ES-I3 (cell line): ENCODE measurements at regions not wholly inside any gene's neighbourhood (a gene's known extent, or its start where the extent isn't known, plus 50 kb on each side); places are given as distances from the start of the nearest gene placed in this dataset.

Experiments used
- H3K36me3 ChIP-seq: 2 replicates; pipeline ENCODE4 v1.6.1; 2013; ENCODE audit warnings: mild to moderate bottlenecking, low read length, control low read depth, moderate library complexity; ENCODE audit not compliant: insufficient read depth
- H3K4me1 ChIP-seq: 2 replicates; pipeline ENCODE4 v1.6.1; 2013; ENCODE audit warnings: mild to moderate bottlenecking, control low read depth, low read length; ENCODE audit not compliant: insufficient read depth
- H3K9ac ChIP-seq: 2 replicates; pipeline ENCODE4 v1.6.1; 2013; ENCODE audit warnings: low read depth, mild to moderate bottlenecking, low read length, moderate library complexity
- H3K9me3 ChIP-seq: 2 replicates; pipeline ENCODE4 v1.6.1; 2013; ENCODE audit warnings: mild to moderate bottlenecking, low read length, moderate library complexity; ENCODE audit not compliant: control insufficient read depth, insufficient read depth

DNA sequence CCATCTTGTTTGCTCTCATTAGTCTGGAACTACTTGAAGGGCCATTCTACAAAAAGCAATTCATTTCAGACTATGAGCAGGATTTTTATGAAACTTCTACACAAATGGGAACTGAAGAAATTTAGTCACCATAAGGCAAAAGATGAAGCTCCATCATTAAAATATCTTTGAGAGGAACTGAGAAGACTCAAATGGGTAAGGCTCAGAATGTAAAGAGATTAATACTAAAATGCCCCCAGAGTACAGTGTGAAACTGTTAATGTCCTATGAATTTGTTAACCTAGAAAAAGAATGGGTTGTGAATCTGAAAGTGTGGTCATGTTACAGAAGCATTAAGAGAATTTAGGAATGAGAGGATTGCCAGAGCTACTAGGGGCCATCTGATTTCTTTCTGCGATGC is 77.9 kb upstream of the SLC7A11 start:
- no peaks in the 10 kb centered on the region for H3K9me3 ChIP-seq
- no peaks in the 10 kb centered on the region for H3K36me3 ChIP-seq
- no peak overlapping the region for H3K9ac ChIP-seq
- 0 out of 2 replicates have a peak, but pooled peaks cover 9% of the 10 kb centered on the region for H3K4me1 ChIP-seq

DNA sequence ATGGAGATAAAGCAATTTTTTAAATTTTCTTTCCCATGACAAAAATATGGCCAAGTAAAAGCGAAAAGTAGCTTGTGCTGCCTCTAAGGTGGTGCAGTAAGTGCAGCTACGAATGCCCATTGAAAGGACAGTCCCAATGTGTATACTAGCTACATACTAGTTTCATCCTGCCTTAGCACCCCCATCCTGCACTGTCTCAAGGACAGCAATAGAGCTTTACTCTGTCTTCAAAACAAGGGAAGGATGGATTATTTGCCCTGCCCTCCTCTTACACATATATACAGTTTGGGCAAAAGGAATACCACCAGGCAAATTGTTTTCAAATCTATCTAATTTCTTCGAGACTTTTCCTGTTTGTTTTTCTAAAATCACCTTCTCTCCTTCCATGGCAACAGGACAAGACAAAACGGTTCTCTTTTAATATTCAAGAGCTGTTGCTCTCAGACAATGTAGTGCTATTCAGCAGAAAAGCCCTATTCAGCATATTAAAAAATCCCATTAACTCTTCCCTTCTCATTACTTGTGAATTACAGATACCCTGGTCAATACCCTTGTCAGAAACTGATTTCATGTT is 75.1 kb upstream of the SLC7A11 start:
- H3K9me3 ChIP-seq = no peaks in the 10 kb centered on the region
- no peaks in the 10 kb centered on the region for H3K36me3 ChIP-seq
- 0 out of 2 replicates have a peak, but pooled peaks cover 9% of the 10 kb centered on the region for H3K4me1 ChIP-seq
- H3K9ac ChIP-seq = no peak overlapping the region

DNA sequence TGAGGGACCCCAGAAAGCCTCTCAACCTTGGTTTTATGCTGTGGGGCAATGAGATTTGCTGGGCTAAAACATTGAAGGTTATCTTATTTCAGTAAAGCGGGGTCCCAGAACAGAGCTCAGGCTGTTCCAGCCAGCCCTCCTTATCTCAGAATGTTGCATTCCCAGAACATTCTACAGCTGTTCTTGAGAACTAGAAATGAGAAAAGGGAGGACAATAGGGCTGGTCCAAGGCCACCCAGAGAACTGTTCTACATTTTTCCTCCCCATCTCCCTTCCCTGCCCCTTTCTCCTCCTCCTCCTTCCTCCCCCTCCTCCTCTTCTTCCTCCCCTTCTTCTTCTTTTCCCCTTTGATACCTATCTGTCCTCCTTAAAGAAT is 70.4 kb upstream of the SLC7A11 start:
- H3K9me3 ChIP-seq = no peaks in the 10 kb centered on the region
- H3K36me3 ChIP-seq = no peaks in the 10 kb centered on the region
- H3K9ac ChIP-seq = no peak overlapping the region
- H3K4me1 ChIP-seq = peaks cover 23% of the 10 kb centered on the region; the same call in 1 of the 2 replicates

DNA sequence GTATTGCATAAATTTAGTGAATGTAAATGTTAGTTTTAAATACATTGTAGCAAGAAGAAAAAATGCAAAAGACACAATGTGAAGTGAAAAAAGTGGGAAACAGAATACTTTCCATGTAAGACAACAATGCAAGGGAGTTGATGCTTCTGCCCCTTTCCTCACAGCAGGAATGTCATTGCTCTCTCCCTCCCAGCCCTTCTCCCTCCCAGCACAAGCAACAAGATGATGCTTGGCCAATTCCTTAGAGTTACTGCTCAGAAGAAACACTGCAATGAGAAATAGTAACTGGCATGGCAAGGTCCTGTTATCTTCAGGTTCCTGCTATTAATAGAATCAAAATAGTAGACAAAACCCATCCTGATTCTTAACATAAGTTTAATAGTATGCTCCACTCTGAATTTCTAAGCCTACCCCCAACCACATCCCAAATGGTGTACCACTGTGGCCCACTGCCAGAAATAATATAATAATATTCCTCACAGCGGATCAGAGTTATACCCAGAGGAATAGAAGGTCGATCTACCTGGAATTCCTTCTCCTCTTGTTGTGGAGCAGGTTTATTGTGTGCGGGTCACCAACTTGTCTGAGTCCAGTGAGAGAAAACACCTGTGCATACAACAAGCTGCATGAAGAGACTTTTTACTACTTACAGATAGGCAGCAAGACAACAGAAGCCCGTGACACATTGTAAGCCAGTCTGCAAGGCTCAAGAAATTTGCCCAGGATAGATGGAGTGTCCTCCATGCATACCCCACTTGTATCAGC is 69.8 kb upstream of the SLC7A11 start:
- Histone ChIP-seq H3K4me1 (peaks cover 20% of the 10 kb centered on the region; the same call in 1 of the 2 replicates), H3K36me3 (no peaks in the 10 kb centered on the region), H3K9ac (no peak overlapping the region), H3K9me3 (no peaks in the 10 kb centered on the region)

DNA sequence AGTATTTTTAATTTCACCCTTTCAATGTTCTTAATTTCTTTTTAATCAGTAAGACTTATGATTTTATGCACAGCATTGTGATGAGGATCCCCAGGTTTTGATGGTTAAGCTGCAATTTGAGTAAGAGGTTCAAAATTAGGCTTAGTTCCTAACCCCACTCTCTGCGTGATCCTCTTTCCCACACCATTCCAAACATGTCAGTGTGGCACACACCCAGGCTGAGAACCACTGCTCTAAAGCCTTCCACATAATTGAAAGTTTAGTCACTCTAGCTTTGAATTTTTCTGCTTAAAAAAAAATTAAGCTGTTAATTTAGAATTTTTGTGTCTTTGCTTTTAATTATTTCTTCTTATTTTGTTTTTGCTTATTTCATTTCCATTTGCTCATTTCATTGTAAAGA is 68.8 kb upstream of the SLC7A11 start:
- Histone ChIP-seq H3K36me3 (no peaks in the 10 kb centered on the region), H3K9me3 (no peaks in the 10 kb centered on the region), H3K9ac (no peak overlapping the region), H3K4me1 (peaks cover 14% of the 10 kb centered on the region; the same call in 1 of the 2 replicates)

DNA sequence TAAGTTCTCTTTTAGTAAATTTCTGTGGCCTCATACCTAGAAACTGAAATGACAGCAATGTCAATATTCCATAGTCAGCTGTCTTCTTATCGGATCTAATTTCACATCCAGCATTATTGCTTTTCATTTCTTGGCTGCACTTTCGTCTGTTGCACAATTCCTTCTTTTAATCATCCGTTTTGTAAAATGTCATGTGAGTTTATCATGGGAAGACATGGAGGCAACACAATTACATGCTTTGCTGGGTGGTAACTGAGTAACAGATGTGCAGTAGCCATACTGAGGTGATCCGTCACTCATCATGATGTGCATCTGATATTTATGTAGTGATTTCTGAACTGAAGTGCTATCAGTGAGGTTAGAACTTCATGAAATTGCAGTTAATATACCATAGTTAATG is 68.3 kb upstream of the SLC7A11 start:
- H3K9ac ChIP-seq = no peak overlapping the region
- no peaks in the 10 kb centered on the region for H3K9me3 ChIP-seq
- peaks cover 14% of the 10 kb centered on the region; the same call in 1 of the 2 replicates for H3K4me1 ChIP-seq
- no peaks in the 10 kb centered on the region for H3K36me3 ChIP-seq

DNA sequence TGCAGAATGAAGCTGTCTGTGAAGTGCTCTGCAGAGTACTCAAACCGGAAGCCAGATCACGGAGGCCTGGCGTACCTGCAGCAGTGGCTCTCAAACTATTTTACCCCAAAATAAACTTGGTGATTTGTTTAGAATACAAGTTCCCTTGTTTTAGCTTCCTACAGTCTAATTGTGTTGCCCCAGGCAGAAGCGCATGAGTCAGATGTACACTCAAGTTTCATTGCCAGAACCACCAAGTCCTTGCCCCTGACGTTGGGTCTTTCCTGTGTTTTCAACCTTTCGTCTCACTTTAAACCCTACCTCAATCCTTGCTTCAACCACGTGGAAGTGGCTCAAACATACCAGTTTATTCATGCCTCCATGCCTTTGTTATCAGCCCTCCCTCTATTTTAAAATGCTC is 66.2 kb upstream of the SLC7A11 start:
- no peak overlapping the region for H3K9ac ChIP-seq
- no peaks in the 10 kb centered on the region for H3K36me3 ChIP-seq
- no peaks in the 10 kb centered on the region for H3K9me3 ChIP-seq
- H3K4me1 ChIP-seq = peaks cover 14% of the 10 kb centered on the region; the same call in 1 of the 2 replicates

DNA sequence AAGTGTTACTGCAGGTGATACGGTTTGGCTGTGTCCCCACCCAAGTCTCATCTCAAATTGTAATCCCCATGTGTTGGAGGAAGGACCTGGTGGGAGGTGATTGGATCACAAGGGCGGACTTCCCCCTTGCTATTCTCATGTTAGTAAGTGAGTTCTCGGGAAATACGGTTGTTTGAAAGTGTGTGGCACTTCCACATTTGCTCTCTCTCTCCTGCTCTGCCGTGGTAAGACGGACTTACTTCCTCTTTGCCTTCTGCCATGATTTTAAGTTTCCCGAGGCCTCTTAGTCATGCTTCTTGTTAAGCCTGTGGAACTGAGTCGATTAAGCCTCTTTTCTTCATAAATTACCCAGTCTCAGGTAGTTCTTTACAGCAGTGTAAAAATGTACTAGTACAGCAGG is 65.2 kb upstream of the SLC7A11 start:
- H3K9me3 ChIP-seq = no peaks in the 10 kb centered on the region
- H3K36me3 ChIP-seq = no peaks in the 10 kb centered on the region
- H3K4me1 ChIP-seq = peaks cover 14% of the 10 kb centered on the region; the same call in 1 of the 2 replicates
- no peak overlapping the region for H3K9ac ChIP-seq

DNA sequence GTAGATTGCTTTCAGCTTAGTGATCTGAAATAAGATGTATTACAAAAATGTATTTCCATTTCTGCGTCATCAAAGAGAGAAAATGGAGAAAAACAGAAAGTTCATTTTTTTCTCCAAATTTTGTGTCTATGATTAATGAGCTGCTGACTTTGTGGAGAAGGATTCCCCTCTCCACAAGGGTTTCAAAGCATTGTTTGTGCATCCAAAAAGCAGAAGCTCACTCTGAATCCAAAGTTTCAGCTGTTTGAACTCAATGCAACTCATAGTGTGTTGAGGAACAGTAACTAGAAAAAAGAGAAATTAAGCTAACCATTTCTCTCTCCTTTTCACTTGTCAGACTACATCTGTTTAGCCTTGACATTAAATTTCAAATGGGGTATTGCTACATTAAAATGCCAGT is 62.9 kb upstream of the SLC7A11 start:
- Histone ChIP-seq H3K9ac (no peak overlapping the region), H3K4me1 (peaks cover 4% of the 10 kb centered on the region; the same call in 1 of the 2 replicates), H3K9me3 (no peaks in the 10 kb centered on the region), H3K36me3 (no peaks in the 10 kb centered on the region)

DNA sequence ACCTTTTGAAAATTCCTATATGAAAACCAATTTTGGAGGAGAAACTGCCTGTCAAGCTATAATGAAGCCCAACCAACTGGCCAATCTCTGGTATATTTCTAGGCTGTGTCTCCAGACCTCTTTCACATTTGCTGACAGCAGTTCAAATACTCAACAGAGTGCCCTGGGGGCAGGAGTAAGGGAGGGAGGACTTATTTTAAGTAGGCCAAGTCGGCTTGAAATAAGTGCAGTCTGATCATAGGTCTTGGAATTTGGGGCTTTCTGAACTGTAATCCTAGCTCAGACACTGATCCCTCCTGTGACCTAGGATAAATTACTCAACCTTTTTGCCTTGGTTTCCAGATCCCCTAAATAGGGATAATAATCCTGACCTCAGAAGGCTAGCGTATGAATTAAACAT is 59.4 kb upstream of the SLC7A11 start:
- no peak overlapping the region for H3K9ac ChIP-seq
- no peaks in the 10 kb centered on the region for H3K4me1 ChIP-seq
- no peaks in the 10 kb centered on the region for H3K36me3 ChIP-seq
- H3K9me3 ChIP-seq = no peaks in the 10 kb centered on the region

DNA sequence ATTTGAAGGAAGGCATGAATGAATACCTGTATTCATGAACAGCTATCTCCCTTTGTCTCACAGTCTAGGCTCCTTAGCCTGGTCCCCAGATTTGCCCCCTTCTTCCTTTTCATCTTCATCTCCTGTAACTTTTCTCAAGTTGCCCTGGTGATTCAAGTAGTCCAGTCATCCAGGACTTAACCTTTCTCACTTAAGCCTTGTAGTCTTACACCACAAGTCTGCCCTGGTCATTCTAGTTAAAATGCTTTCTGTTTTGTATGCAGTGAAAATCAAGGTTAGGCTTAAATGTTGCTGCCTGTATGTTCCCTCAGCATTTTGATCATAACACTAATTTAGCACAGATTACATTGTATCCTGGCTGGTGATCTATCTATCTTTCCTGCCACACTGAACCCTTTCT is 58.5 kb upstream of the SLC7A11 start:
- Histone ChIP-seq H3K4me1 (no peaks in the 10 kb centered on the region), H3K36me3 (no peaks in the 10 kb centered on the region), H3K9me3 (no peaks in the 10 kb centered on the region), H3K9ac (no peak overlapping the region)

DNA sequence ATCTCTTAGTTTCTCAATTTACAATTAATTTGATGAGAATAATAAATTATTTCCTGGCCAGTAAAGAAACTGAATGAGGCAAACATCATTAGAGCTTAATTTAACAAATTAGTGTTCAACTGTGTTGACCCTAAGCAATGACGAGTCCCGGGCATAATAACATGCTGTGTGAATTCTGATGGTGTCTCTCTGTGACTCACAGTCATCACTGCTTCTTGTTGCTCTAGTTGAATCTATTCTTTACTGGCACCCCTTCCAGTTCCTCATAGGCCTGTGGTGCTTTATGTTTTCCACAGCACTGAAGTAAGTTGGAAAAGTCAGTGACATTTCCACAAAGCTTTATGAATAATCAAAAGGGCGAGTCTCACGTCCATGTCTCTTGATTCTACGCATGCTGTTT is 57.7 kb upstream of the SLC7A11 start:
- Histone ChIP-seq H3K36me3 (no peaks in the 10 kb centered on the region), H3K4me1 (no peaks in the 10 kb centered on the region), H3K9ac (no peak overlapping the region), H3K9me3 (no peaks in the 10 kb centered on the region)

DNA sequence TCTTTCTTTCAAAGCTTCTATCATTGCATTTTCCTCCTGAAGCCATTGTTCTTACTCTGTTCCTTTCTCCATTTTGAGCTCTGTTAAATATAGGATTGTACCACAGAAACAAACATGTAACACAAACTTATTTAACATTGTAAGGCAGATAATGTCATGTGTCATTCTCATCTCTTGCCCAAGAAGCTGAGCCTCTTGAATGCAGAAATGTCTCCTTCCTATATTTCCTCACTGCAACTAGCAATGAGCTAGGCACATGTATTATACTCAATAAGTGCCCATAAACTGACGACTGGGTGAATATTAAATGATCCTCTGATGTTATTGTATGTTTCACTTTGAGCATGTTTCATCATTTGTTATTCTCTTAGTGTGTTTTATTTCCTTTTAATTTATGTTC is 56.7 kb upstream of the SLC7A11 start:
- Histone ChIP-seq H3K9me3 (no peaks in the 10 kb centered on the region), H3K4me1 (no peaks in the 10 kb centered on the region), H3K9ac (no peak overlapping the region), H3K36me3 (no peaks in the 10 kb centered on the region)

DNA sequence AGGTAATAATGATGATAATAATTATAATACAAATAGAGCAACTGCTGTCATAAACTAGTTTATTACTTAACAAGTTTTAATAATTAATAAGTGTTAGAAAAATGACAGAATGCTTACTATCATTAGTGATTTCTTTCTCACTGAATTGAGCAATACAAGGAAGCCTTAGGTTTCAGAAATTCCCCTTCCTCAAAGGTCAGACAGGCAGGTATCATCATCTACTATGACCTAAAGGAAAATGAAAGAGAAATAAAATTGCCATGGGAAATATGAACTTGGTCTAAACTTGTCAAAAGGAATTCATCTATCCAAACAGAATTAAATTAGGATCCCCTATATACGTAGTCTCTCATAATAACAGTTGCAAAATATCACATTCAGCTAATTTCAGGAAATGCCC is 56.3 kb upstream of the SLC7A11 start:
- no peaks in the 10 kb centered on the region for H3K9me3 ChIP-seq
- no peak overlapping the region for H3K9ac ChIP-seq
- no peaks in the 10 kb centered on the region for H3K4me1 ChIP-seq
- no peaks in the 10 kb centered on the region for H3K36me3 ChIP-seq

DNA sequence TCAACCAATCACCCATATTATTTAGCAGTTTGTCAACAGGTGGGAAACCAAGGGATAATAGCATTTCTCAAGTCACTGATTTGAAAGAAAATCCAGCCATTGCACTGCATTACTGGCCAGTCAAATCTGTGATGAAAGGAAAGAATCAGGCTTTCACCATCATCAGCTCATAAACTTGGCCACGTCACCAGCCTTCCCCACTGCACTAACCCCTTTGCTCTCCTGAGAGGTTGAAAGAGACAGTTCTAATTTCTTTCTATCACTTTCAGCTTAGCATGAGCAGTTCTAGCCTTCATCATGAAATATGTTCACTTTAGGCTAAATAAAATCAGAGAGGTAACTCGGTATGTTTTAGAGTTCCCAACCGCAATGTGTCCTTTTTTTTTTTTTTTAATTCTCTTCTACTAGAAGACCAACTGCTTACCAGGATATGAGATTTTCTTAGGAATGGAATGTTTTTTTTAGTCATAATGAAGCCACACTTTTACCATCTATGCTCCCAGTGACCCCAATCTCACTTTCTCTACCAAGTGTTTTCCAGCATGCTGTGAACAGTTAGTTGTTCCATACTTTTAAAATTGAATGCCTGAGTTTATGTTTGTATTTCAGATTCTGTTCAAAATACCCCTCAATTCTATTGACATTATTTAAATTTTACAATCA is 55.7 kb upstream of the SLC7A11 start:
- Histone ChIP-seq H3K36me3 (no peaks in the 10 kb centered on the region), H3K9ac (no peak overlapping the region)

More for the DNA sequence above, 55.7 kb upstream of the SLC7A11 start:
- Histone ChIP-seq H3K9me3 (no peaks in the 10 kb centered on the region), H3K4me1 (no peaks in the 10 kb centered on the region)
